Neural crest cell (in vitro differentiated cells): ENCODE measurements at regions not wholly inside any gene's neighbourhood (a gene's known extent, or its start where the extent isn't known, plus 50 kb on each side); places are given as distances from the start of the nearest gene placed in this dataset.

Experiments
- DNase-seq: peaks from one replicate; pipeline ENCODE4 v3.0.0; 2021; ENCODE audit warnings: low read depth, mixed read lengths, low spot score
- H3K27ac Mint-ChIP-seq: one replicate; pipeline ENCODE4 v1.8.0; 2021; ENCODE audit warnings: mild to moderate bottlenecking, mixed read lengths; ENCODE audit not compliant: unreplicated experiment
- H3K27me3 Mint-ChIP-seq: 2 replicates; pipeline ENCODE4 v1.8.0; 2021; ENCODE audit warnings: low read depth, mild to moderate bottlenecking, mixed read lengths
- H3K36me3 Mint-ChIP-seq: 2 replicates; pipeline ENCODE4 v1.8.0; 2021; ENCODE audit warnings: low read depth, mild to moderate bottlenecking, mixed read lengths
- H3K4me1 Mint-ChIP-seq: 2 replicates; pipeline ENCODE4 v1.8.0; 2021; ENCODE audit warnings: mixed read lengths
- H3K4me3 Mint-ChIP-seq: one replicate; pipeline ENCODE4 v1.8.0; 2021; ENCODE audit warnings: mild to moderate bottlenecking, mixed read lengths
- H3K9me3 Mint-ChIP-seq: 2 replicates; pipeline ENCODE4 v1.8.0; 2021; ENCODE audit warnings: mixed read lengths
- TF ChIP-seq, protein P1 (sequence below): fragments of 200-600 bp; sonication (generic); conservative IDR thresholded peaks from 2 replicates; pipeline ENCODE4 v1.5.0; 2021; ENCODE audit warnings: antibody characterized with exemption, mild to moderate bottlenecking

- no peaks in the 10 kb centered on the region for H3K9me3 Mint-ChIP-seq
- no peaks in the 10 kb centered on the region for H3K4me1 Mint-ChIP-seq
- TF ChIP-seq, protein P1, sequence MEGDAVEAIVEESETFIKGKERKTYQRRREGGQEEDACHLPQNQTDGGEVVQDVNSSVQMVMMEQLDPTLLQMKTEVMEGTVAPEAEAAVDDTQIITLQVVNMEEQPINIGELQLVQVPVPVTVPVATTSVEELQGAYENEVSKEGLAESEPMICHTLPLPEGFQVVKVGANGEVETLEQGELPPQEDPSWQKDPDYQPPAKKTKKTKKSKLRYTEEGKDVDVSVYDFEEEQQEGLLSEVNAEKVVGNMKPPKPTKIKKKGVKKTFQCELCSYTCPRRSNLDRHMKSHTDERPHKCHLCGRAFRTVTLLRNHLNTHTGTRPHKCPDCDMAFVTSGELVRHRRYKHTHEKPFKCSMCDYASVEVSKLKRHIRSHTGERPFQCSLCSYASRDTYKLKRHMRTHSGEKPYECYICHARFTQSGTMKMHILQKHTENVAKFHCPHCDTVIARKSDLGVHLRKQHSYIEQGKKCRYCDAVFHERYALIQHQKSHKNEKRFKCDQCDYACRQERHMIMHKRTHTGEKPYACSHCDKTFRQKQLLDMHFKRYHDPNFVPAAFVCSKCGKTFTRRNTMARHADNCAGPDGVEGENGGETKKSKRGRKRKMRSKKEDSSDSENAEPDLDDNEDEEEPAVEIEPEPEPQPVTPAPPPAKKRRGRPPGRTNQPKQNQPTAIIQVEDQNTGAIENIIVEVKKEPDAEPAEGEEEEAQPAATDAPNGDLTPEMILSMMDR: no peak
- no peak overlapping the region for H3K4me3 Mint-ChIP-seq
- no peak for DNase-seq
- no peaks in the 10 kb centered on the region for H3K36me3 Mint-ChIP-seq
- no peaks in the 10 kb centered on the region for H3K27me3 Mint-ChIP-seq
- no peak overlapping the region for H3K27ac Mint-ChIP-seq
Measured at GRCh38 chr7:50212666-50213621, 91.6 kb upstream of the IKZF1 start.

- Mint-ChIP-seq H3K27me3 (no peaks in the 10 kb centered on the region), H3K27ac (no peak overlapping the region), H3K9me3 (no peaks in the 10 kb centered on the region), H3K4me1 (no peaks in the 10 kb centered on the region), H3K36me3 (no peaks in the 10 kb centered on the region), H3K4me3 (no peak overlapping the region)
- TF ChIP-seq, protein P1: no peak
- DNase-seq: no peak
Measured at GRCh38 chr7:50212016-50212325, 92.5 kb upstream of the IKZF1 start.

DNA sequence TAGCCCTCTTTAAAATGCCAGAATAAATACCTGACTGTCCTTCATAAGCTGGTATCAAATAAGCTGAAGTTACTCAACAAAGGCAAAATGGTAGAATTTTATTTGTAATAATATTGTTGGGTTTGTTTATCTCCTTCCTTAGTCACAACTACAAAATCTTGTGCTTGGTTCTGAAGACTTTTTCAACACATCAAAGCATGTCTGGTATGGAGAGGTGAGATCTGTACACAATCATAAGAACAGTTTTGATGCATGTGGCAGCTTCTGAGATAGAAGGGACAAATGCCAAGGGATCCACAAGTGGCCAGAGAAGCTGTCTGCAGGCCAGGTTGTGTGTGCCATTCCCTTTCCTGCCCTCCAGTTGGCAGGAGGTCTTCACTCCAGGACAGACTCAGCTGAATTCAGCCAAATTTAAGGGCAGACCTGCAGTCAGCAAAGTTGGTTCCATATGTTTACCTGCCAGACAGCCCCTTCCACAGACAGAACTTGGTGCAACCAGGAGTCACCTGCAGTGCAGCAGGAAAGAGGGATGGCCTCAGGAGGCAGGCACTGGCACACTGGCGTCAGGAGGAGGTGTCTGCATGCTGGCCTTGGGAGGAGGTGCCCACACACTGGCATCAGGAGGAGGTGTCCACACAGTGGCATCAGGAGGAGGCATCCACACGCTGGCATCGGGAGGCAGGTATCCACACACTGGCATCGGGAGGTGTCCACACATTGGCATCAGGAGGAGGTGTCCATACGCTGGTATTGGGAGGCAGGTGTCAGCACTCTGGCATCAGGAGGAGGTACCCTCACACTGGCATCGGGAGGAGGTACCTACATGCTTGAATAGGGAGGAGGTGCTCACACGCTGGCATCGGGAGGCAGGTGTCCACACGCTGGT, 93.1 kb upstream of the IKZF1 start:
- no peak overlapping the region for H3K4me3 Mint-ChIP-seq
- H3K27ac Mint-ChIP-seq: no peak overlapping the region
- TF ChIP-seq, protein P1: no peak
- no peak for DNase-seq
- H3K9me3 Mint-ChIP-seq: no peaks in the 10 kb centered on the region
- H3K36me3 Mint-ChIP-seq: no peaks in the 10 kb centered on the region
- no peaks in the 10 kb centered on the region for H3K4me1 Mint-ChIP-seq
- no peaks in the 10 kb centered on the region for H3K27me3 Mint-ChIP-seq

DNA sequence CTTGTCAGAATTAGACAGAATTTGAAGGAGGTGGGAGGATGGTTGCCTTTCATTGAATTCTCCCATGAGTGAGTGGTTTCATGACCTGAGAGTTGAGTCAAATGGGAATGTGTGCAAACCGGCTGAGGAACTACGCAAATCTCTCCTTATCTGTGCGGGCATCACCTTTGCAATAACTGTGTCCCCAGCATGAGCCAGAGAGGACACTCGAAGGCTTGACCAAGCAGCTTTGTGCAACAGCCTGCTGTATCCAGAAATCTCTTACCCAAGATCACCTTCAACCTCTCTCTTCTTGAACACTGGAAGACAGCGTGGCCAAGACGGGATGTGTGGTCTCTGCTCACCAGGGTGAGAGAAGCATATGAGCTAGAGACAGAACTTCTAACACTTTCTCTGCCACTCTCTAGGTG, 93.8 kb upstream of the IKZF1 start:
- H3K9me3 Mint-ChIP-seq: no peaks in the 10 kb centered on the region
- DNase-seq: no peak
- H3K27ac Mint-ChIP-seq: no peak overlapping the region
- TF ChIP-seq, protein P1: no peak
- H3K4me1 Mint-ChIP-seq: no peaks in the 10 kb centered on the region
- no peaks in the 10 kb centered on the region for H3K36me3 Mint-ChIP-seq
- no peaks in the 10 kb centered on the region for H3K27me3 Mint-ChIP-seq
- H3K4me3 Mint-ChIP-seq: no peak overlapping the region

DNA sequence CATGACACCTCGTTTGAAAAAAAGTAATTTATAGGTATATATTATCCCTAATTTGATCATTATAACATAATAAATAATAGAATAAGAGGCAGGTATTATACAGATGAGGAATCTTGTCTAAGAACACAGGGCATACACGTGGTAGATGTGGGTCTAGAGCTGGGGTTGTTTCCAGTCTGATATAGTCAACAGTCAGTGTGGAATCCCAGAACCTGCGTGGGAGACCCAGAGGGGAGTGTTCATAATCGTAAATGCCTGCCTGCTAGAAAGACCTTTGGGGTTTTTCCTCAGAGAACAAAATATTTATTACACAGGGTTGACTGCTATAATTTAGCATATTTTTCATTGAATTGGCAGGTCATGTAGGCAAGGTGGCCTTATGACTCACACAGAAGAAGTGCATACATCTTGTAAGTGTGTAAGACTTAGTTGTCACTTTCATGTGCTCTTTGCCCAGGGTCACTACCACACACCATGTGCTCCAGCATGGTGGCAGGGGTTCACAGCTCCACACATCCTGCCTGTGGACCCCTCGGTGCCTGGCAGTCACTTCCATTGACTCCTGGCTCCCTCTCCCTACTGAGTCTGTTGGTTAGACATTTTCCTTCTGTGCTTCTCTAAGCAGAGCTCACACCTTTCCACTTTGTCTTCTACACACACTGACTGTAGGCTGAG, 94.9 kb upstream of the IKZF1 start:
- no peak for DNase-seq
- Mint-ChIP-seq H3K27ac (no peak overlapping the region), H3K4me1 (no peaks in the 10 kb centered on the region), H3K9me3 (no peaks in the 10 kb centered on the region), H3K4me3 (no peak overlapping the region), H3K36me3 (no peaks in the 10 kb centered on the region), H3K27me3 (no peaks in the 10 kb centered on the region)
- TF ChIP-seq, protein P1: no peak
